PFSK-1 (cell line): ENCODE measurements at regions not wholly inside any gene's neighbourhood (a gene's known extent, or its start where the extent isn't known, plus 50 kb on each side); places are given as distances from the start of the nearest gene placed in this dataset.

ENCODE experiments used
- FOXP2 ChIP-seq: optimal IDR thresholded peaks from 2 replicates; pipeline ENCODE3; 2011; ENCODE audit warnings: borderline replicate concordance, control low read depth, inconsistent platforms; ENCODE audit not compliant: insufficient read depth; ENCODE audit errors: extremely low read length, extremely low read depth
- TAF1 ChIP-seq: IDR thresholded peaks from 2 replicates; pipeline ENCODE4 v1.6.1; 2012; ENCODE audit warnings: low read length, control low read depth, borderline replicate concordance; ENCODE audit not compliant: insufficient read depth

DNA sequence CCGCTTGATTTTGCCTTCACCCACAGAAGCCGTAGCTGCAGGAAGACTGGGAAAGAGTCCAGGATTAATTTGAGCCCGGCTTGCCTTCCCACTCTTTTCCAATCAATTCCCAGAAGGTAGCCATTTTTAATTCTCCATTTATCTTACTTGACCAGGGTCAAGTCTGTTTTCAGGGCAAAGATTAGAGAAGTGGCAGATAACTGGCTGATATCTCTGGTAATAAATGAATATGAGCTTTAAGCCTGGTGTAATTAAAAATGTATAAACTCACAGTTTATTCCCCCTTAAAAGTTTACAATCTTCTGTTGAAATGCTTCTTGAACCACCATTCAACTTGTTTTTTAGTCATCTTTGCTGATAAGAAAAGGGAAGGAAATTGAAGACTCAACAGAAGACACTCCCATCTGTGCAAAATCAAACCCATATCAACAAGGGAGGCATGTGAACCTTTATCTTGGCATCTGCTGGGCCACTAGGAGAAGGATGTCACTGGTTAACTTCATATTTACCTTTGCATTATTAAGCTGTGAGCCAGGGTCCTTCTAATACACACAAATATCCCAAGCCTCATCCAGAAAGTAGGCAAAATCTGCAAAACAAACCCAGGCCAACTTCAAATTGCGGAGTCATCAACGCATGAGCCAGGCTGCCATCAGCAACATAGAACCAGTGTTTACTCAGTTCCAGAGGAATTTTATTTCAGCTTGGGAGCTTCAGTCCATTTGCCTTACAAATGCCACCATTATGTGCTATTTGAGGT lies 314.6 kb upstream of the MAF start:
- TF ChIP-seq TAF1 (no peak), FOXP2 (no peak)
